NCI-H2081 (cell line): ENCODE measurements at regions not wholly inside any gene's neighbourhood (a gene's known extent, or its start where the extent isn't known, plus 50 kb on each side); places are given as distances from the start of the nearest gene placed in this dataset.
"Not testable (repeated sequence)": the region's sequence is repeated elsewhere in the genome, so short reads cannot be mapped to it uniquely, and the experiment has no call there.

ENCODE experiments used
- DNase-seq, 2 experiments: peaks; one replicate each; lab custom pipeline; 2025; lab: John Stamatoyannopoulos, UW

- peak in 1 of 2 experiments; percentile 7 for DNase-seq
Measured at GRCh38 chr6:28585335-28585734, 59.7 kb downstream of the GPX5 start.

- no peak for DNase-seq
Measured at GRCh38 chr6:28586324-28586723, 60.6 kb downstream of the GPX5 start.

GRCh38 chr6:28586962-28587745 is 61.5 kb downstream of the GPX5 start:
- peak; percentile 84 to 90 for DNase-seq

- DNase-seq, result peak in 1 of 2 experiments; percentile 39
Measured at GRCh38 chr6:28587746-28588075, 62.0 kb downstream of the GPX5 start.

GRCh38 chr6:28588666-28589065 is 63.0 kb downstream of the GPX5 start:
- no peak for DNase-seq

- DNase-seq, result peak; percentile 89 to 96
Measured at GRCh38 chr6:28589234-28589956, 63.7 kb downstream of the GPX5 start.

GRCh38 chr6:28589957-28590349 is 64.3 kb downstream of the GPX5 start:
- DNase-seq, result no peak

GRCh38 chr6:28597217-28597835 is 71.6 kb downstream of the GPX5 start:
- DNase-seq, result peak; percentile 69 to 86

GRCh38 chr6:28597924-28598722 is 72.4 kb downstream of the GPX5 start:
- peak; percentile 38 to 40 for DNase-seq

- no peak for DNase-seq
Measured at GRCh38 chr6:28598757-28599686, 73.3 kb downstream of the GPX5 start.

- no peak for DNase-seq
Measured at GRCh38 chr6:28600245-28600644, 74.6 kb downstream of the GPX5 start.

GRCh38 chr6:28603891-28604290 is 78.2 kb downstream of the GPX5 start:
- DNase-seq, result no peak

GRCh38 chr6:28606424-28607391 is 81.0 kb downstream of the GPX5 start:
- peak; percentile 91 to 92 for DNase-seq

GRCh38 chr6:28607990-28608389 is 82.3 kb downstream of the GPX5 start:
- no peak for DNase-seq

- no peak for DNase-seq
Measured at GRCh38 chr6:28609672-28610071, 84.0 kb downstream of the GPX5 start.

GRCh38 chr6:28615616-28615954 is 89.9 kb downstream of the GPX5 start:
- no peak for DNase-seq

GRCh38 chr6:28615955-28616747 is 90.5 kb downstream of the GPX5 start:
- no peak for DNase-seq

- no peak for DNase-seq
Measured at GRCh38 chr6:28618898-28619555, 93.3 kb downstream of the GPX5 start.

- DNase-seq, result not testable (repeated sequence)
Measured at GRCh38 chr6:28621268-28621667, 95.6 kb downstream of the GPX5 start.
